Right cardiac atrium (tissue), 5 donors: ENCODE measurements at regions not wholly inside any gene's neighbourhood (a gene's known extent, or its start where the extent isn't known, plus 50 kb on each side); places are given as distances from the start of the nearest gene placed in this dataset.
A peak's percentile ranks its signal among the peaks of the same experiment; 100 is the strongest.

Experiments
- ATAC-seq, 2 donors: fragments of 200-7000 bp; cut with Tn5 transposase; one replicate each; pipeline versions ENCODE4 v1.8.0 to v1.9.1; 2020; ENCODE audit warnings: moderate library complexity in 2 of 2, mild to moderate bottlenecking in 1 of 2
- DNase-seq, 3 donors: peaks; one replicate each; pipeline ENCODE4 v3.0.0-alpha.2; 2020
- H3K27ac ChIP-seq: one replicate; pipeline ENCODE4 v1.5.1; 2013; ENCODE audit warnings: mild to moderate bottlenecking, low read length, control low read depth, moderate library complexity
- H3K27me3 ChIP-seq: one replicate; pipeline ENCODE4 v1.6.1; 2013; ENCODE audit not compliant: control insufficient read depth, insufficient read depth
- H3K4me1 ChIP-seq: one replicate; pipeline ENCODE4 v1.6.1; 2013; ENCODE audit warnings: low read length; ENCODE audit not compliant: control insufficient read depth, insufficient read depth
- H3K4me3 ChIP-seq: one replicate; pipeline ENCODE4 v1.5.1; 2013; ENCODE audit warnings: low read length, control low read depth
- H3K9me3 ChIP-seq: one replicate; pipeline ENCODE4 v1.6.1; 2013; ENCODE audit warnings: low read length; ENCODE audit not compliant: control insufficient read depth
- WGBS: extraction: QIAGEN DNeasy Blood & Tissue Kit; methylation state at CpG from one replicate; pipeline ENCODE4 v1.1.7; 2013; 5-methylcytosine and 5-hydroxymethylcytosine counted together
- intact Hi-C, 4 donors: fragments of 100-400 bp; cut with DNase I; formaldehyde crosslinking; loops; one replicate each; pipeline versions ENCODE4 v1.11.0 to v1.14.0; 2022 to 2023
- donor health status: healthy with polysubstance abuse.
- donor health status: DM: no; HTN: yes; CAD: no.
- donor health status: DM: no; HTN: no; CAD: no.
- donor health status: DM: no; HTN: yes; CAD: no; lungs with severe emphysema.
- donor health status: DM: yes; HTN: yes; CAD: no.

GRCh38 chr2:556485-556884, 120.7 kb downstream of the TMEM18 start:
- Histone ChIP-seq H3K27me3 (no peaks in the 10 kb centered on the region), H3K27ac (no peak overlapping the region), H3K4me3 (no peak overlapping the region), H3K9me3 (no peaks in the 10 kb centered on the region), H3K4me1 (no peaks in the 10 kb centered on the region)
- WGBS = 75% methylated on average over 11 of the region's 11 CpGs
- intact Hi-C loops = no loop called here
- DNase-seq (no peak), ATAC-seq (no peak)

- H3K9me3 ChIP-seq = no peaks in the 10 kb centered on the region
- 60% methylated on average over 12 of the region's 12 CpGs for WGBS
- no peaks in the 10 kb centered on the region for H3K4me1 ChIP-seq
- H3K4me3 ChIP-seq = no peak overlapping the region
- no peak overlapping the region for H3K27ac ChIP-seq
- H3K27me3 ChIP-seq = no peaks in the 10 kb centered on the region
- ATAC-seq = no peak
- intact Hi-C loops = no loop called here
- DNase-seq = peak in 1 of 3 donors; percentile 36
Observed at GRCh38 chr2:555164-555922, 121.9 kb downstream of the TMEM18 start.

- Histone ChIP-seq H3K9me3 (no peaks in the 10 kb centered on the region), H3K4me1 (no peaks in the 10 kb centered on the region), H3K27me3 (no peaks in the 10 kb centered on the region), H3K27ac (no peak overlapping the region), H3K4me3 (no peak overlapping the region)
- ATAC-seq (no peak), DNase-seq (no peak)
- intact Hi-C loops = no loop called here
- 87% methylated on average over 13 of the region's 13 CpGs for WGBS
Observed at GRCh38 chr2:554444-554843, 122.8 kb downstream of the TMEM18 start.

- no peak for ATAC-seq
- Histone ChIP-seq H3K27me3 (no peaks in the 10 kb centered on the region), H3K9me3 (no peaks in the 10 kb centered on the region), H3K27ac (no peak overlapping the region), H3K4me1 (no peaks in the 10 kb centered on the region), H3K4me3 (no peak overlapping the region)
- no peak for DNase-seq
- intact Hi-C loops = no loop called here
- 66% methylated on average over 14 of the region's 14 CpGs for WGBS
Observed at GRCh38 chr2:552906-553305, 124.3 kb downstream of the TMEM18 start.

GRCh38 chr2:551621-552020, 125.6 kb downstream of the TMEM18 start:
- DNase-seq = no peak
- Histone ChIP-seq H3K4me1 (no peaks in the 10 kb centered on the region), H3K27ac (no peak overlapping the region), H3K4me3 (no peak overlapping the region), H3K27me3 (no peaks in the 10 kb centered on the region), H3K9me3 (no peaks in the 10 kb centered on the region)
- intact Hi-C loops = no loop called here
- WGBS = 58% methylated on average over 13 of the region's 13 CpGs
- ATAC-seq = no peak

- DNase-seq (no peak), ATAC-seq (no peak)
- Histone ChIP-seq H3K4me3 (no peak overlapping the region), H3K27ac (no peak overlapping the region), H3K9me3 (no peaks in the 10 kb centered on the region), H3K27me3 (no peaks in the 10 kb centered on the region), H3K4me1 (no peaks in the 10 kb centered on the region)
- intact Hi-C loops = no loop called here
- WGBS = 68% methylated on average over 13 of the region's 13 CpGs
Observed at GRCh38 chr2:550860-551567, 126.2 kb downstream of the TMEM18 start.

- H3K4me3 ChIP-seq = no peak overlapping the region
- H3K4me1 ChIP-seq = no peaks in the 10 kb centered on the region
- ATAC-seq (no peak), DNase-seq (peak in 1 of 3 donors; percentile 39)
- no peaks in the 10 kb centered on the region for H3K27me3 ChIP-seq
- H3K27ac ChIP-seq = no peak overlapping the region
- H3K9me3 ChIP-seq = no peaks in the 10 kb centered on the region
- 72% methylated on average over 24 of the region's 24 CpGs for WGBS
- intact Hi-C loops = no loop called here
Observed at GRCh38 chr2:545711-546650, 131.2 kb downstream of the TMEM18 start.

GRCh38 chr2:545228-545627, 132.0 kb downstream of the TMEM18 start:
- no peaks in the 10 kb centered on the region for H3K9me3 ChIP-seq
- H3K27me3 ChIP-seq = no peaks in the 10 kb centered on the region
- intact Hi-C loops = no loop called here
- ATAC-seq = no peak
- no peaks in the 10 kb centered on the region for H3K4me1 ChIP-seq
- no peak overlapping the region for H3K27ac ChIP-seq
- WGBS = 80% methylated on average over 12 of the region's 12 CpGs
- H3K4me3 ChIP-seq = no peak overlapping the region
- DNase-seq = no peak

- no peak for DNase-seq
- Histone ChIP-seq H3K4me3 (no peak overlapping the region), H3K27me3 (no peaks in the 10 kb centered on the region), H3K9me3 (no peaks in the 10 kb centered on the region), H3K27ac (no peak overlapping the region), H3K4me1 (no peaks in the 10 kb centered on the region)
- intact Hi-C loops = no loop called here
- 91% methylated on average over 2 of the region's 2 CpGs for WGBS
- no peak for ATAC-seq
Observed at GRCh38 chr2:538646-539045, 138.6 kb downstream of the TMEM18 start.

- WGBS = 55% methylated on average over 3 of the region's 3 CpGs
- intact Hi-C loops = no loop called here
- no peaks in the 10 kb centered on the region for H3K9me3 ChIP-seq
Observed at GRCh38 chr2:535222-535621, 142.0 kb downstream of the TMEM18 start.

GRCh38 chr2:529852-530251, 147.4 kb downstream of the TMEM18 start:
- ATAC-seq (no peak), DNase-seq (no peak)
- Histone ChIP-seq H3K4me3 (no peak overlapping the region), H3K4me1 (no peaks in the 10 kb centered on the region), H3K27me3 (no peaks in the 10 kb centered on the region), H3K9me3 (no peaks in the 10 kb centered on the region), H3K27ac (no peak overlapping the region)
- 66% methylated on average over 2 of the region's 2 CpGs for WGBS
- intact Hi-C loops = no loop called here

More at GRCh38 chr2:535222-535621, 142.0 kb downstream of the TMEM18 start:
- ATAC-seq (no peak), DNase-seq (no peak)
- H3K27ac ChIP-seq = no peak overlapping the region
- H3K27me3 ChIP-seq = no peaks in the 10 kb centered on the region
- no peaks in the 10 kb centered on the region for H3K4me1 ChIP-seq
- H3K4me3 ChIP-seq = no peak overlapping the region
